GM12874 (cell line): ENCODE measurements at regions not wholly inside any gene's neighbourhood (a gene's known extent, or its start where the extent isn't known, plus 50 kb on each side); places are given as distances from the start of the nearest gene placed in this dataset.

ENCODE experiments used
- TF ChIP-seq, protein P1 (sequence below): IDR thresholded peaks from 2 replicates; pipeline ENCODE4 v1.5.1; 2011; ENCODE audit warnings: low read depth, mild to moderate bottlenecking, control low read depth, low read length, moderate library complexity; ENCODE audit not compliant: insufficient read depth

DNA sequence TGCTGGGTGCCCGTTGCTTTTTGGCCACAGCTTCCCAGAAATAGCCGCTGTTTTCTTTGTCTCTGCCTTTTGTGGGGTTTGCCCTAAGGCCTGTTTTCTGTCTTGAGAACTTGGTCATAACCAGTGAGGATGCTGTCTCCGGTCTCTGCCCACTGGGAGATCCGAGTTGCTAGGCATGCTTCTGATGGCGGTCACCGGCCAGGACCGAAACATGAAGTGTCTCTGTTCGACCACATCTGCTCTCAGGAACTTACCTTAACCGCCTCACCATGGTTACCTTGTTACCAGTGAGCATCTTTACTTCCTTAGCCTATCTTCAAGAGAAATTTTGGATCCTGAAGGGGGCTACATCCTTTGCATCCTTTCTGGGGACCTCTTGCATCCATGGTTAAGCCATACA is 91.9 kb downstream of the RTP5 start:
- TF ChIP-seq, protein P1, sequence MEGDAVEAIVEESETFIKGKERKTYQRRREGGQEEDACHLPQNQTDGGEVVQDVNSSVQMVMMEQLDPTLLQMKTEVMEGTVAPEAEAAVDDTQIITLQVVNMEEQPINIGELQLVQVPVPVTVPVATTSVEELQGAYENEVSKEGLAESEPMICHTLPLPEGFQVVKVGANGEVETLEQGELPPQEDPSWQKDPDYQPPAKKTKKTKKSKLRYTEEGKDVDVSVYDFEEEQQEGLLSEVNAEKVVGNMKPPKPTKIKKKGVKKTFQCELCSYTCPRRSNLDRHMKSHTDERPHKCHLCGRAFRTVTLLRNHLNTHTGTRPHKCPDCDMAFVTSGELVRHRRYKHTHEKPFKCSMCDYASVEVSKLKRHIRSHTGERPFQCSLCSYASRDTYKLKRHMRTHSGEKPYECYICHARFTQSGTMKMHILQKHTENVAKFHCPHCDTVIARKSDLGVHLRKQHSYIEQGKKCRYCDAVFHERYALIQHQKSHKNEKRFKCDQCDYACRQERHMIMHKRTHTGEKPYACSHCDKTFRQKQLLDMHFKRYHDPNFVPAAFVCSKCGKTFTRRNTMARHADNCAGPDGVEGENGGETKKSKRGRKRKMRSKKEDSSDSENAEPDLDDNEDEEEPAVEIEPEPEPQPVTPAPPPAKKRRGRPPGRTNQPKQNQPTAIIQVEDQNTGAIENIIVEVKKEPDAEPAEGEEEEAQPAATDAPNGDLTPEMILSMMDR: no peak

DNA sequence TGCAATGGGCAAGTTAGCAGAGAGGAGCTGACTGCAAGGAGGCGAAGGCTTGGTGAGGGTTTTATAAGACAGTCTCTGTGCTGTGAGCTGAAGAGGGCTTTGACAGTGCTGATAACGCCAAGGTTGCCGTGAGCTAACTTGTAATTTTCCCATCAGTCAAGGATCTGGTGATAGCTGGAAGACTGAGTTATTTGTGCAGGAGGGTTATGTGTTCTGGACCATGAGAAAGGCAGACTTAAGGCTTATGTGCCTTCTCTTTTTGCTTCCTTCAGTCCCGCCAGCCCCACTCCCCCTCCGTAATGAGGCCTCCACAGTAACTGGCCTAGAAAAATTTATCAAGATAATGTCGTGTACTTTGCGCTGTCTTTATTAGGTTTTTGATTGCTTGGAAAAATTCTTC is 94.6 kb downstream of the RTP5 start:
- TF ChIP-seq, protein P1: no peak

DNA sequence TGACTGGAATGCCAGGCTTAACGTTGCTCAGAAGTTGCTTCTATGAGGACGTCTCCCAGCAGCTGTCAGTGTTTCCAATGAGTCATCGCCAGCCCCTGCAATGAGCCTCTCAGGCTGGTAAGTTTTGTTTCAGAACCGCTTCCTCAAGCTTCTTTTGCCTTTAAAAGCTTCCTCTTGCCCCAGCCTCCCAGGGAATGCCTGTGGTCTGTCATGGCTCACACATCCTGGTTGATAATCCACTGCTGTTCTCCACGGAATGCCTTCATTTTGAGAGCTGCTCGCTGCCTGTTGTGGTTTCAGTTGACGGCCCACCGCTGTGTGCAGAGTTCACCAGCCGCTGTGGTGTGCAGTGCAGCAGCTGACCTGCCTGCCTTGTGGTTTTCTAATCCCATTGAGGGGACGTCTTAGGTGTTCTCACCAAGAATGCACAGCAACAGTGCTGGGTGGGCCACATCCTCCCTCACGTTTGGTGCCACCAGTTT is 96.4 kb downstream of the RTP5 start:
- TF ChIP-seq, protein P1: no peak

DNA sequence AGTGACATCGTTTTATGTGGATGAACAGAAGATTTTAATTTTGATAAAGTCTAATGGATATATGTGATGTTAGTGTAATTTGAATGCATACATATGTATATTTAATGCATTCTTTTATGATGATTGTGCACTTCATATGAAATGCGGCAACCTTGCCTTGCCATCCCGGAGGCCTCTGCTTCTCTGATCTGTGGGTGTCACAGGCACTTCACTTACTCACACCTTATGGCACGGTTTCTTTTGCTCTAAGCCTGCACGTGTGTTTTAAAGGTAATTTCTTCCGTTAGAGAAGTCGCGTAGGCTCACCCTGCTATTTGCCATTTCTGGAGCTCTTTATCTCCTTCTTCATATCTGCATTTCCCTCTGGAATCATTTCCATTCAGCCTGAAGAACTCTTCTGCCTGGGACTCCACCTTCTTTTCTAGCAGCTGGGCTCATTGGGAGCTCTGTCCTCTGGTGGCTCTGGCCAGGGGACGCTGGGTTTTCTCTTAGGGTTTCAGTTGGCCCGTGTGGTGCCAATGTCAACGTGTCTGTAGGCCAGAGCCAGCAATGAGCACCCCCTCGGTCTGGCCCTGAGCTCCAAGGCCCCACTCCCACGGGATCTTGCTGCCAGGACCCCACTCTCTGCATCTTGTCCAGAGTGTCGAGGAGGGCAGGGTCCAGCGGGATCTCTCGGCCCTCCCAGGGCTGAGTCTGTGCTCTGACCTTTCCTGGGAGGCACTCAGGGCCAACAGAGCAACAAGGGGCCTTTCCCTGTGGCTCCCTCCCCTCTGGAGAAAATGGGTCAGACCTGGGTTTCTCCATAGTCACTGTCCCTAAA is 97.3 kb downstream of the RTP5 start:
- TF ChIP-seq, protein P1: no peak

- TF ChIP-seq, protein P1: no peak
Measured at GRCh38 chr2:241967467-241968144, 98.1 kb downstream of the RTP5 start.

DNA sequence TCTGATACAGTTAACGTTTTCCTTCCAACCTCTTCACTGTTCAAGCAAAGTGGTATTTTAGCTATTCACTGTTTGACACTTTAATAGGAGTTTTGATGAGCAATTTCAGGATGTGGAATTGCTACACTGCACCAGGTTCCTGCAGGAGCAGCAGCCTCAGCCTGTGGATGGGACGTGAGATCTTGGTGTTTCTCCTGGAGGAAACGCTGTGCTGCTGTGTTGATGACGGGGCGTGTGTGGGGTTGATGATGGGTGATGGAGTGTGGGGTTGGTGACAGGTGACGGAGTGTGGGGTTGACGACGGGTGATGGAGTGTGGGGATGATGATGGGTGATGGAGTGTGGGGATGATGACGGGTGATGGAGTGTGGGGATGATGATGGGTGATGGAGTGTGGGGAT is 98.9 kb downstream of the RTP5 start:
- TF ChIP-seq, protein P1: no peak

- TF ChIP-seq, protein P1: no peak
Measured at GRCh38 chr2:241970716-241971115, 101.2 kb downstream of the RTP5 start.
